Vagina (tissue), 2 donors: ENCODE measurements at regions not wholly inside any gene's neighbourhood (a gene's known extent, or its start where the extent isn't known, plus 50 kb on each side); places are given as distances from the start of the nearest gene placed in this dataset.

Experiments
- DNase-seq, 2 donors: peaks; one replicate each; pipeline ENCODE4 v3.0.0-alpha.2; 2017; ENCODE audit errors: extremely low spot score in 2 of 2
- H3K27ac ChIP-seq: fragments of 200-600 bp; sonication (generic); one replicate; pipeline ENCODE4 v1.5.1; 2019
- H3K27me3 ChIP-seq: fragments of 200-600 bp; sonication (generic); one replicate; pipeline ENCODE4 v1.5.1; 2019
- H3K36me3 ChIP-seq, 2 donors: fragments of 200-600 bp; sonication (generic); one replicate each; pipeline ENCODE4 v1.5.1; 2017 to 2019
- H3K4me1 ChIP-seq: fragments of 200-600 bp; sonication (generic); one replicate; pipeline ENCODE4 v1.5.1; 2019
- H3K4me3 ChIP-seq, 2 donors: fragments of 200-600 bp; sonication (generic); 1 replicate in 1 of 2; 2 replicates in 1 of 2; pipeline ENCODE4 v1.5.1; 2016 to 2019
- H3K9me3 ChIP-seq: fragments of 200-600 bp; sonication (generic); one replicate; pipeline ENCODE4 v1.5.1; 2019
- CTCF ChIP-seq, 3 experiments: fragments of 450-650 bp in 2 of 3; fragments of 200-600 bp in 1 of 3; sonication (generic) in 1 of 3; IDR thresholded peaks; one replicate each; pipeline ENCODE4 v1.5.1; 2017 to 2019; ENCODE audit warnings: antibody characterized with exemption in 3 of 3, mild to moderate bottlenecking in 2 of 3, moderate library complexity in 2 of 3
- POLR2A ChIP-seq, 2 donors: fragments of 450-650 bp; IDR thresholded peaks; one replicate each; pipeline ENCODE4 v1.6.1; 2017; ENCODE audit warnings: antibody characterized with exemption in 2 of 2, mild to moderate bottlenecking in 2 of 2, moderate library complexity in 2 of 2
- POLR2AphosphoS5 ChIP-seq, 2 donors: sonication (generic); formaldehyde crosslinking; IDR thresholded peaks; one replicate each; pipeline ENCODE4 v1.9.0; 2017; ENCODE audit warnings: antibody characterized with exemption in 2 of 2, mild to moderate bottlenecking in 2 of 2, low read depth in 1 of 2; ENCODE audit not compliant: insufficient read depth in 1 of 2
- intact Hi-C: fragments of 100-400 bp; cut with DNase I; formaldehyde crosslinking; loops from one replicate; pipeline ENCODE4 v1.15.1; 2023

- DNase-seq = no peak
- Histone ChIP-seq H3K4me3 (no peak overlapping the region), H3K4me1 (no peaks in the 10 kb centered on the region), H3K36me3 (no peaks in the 10 kb centered on the region), H3K9me3 (no peaks in the 10 kb centered on the region), H3K27ac (no peak overlapping the region), H3K27me3 (no peaks in the 10 kb centered on the region)
- TF ChIP-seq CTCF (IDR thresholded peaks at IDR 0.05) (no peak), POLR2A (IDR thresholded peaks at IDR 0.05) (no peak), POLR2AphosphoS5 (IDR thresholded peaks at IDR 0.05; ENCODE audit: insufficient read depth in 1 of 2, low read depth in 1 of 2) (no peak)
- intact Hi-C loops = no loop called here
Measured at GRCh38 chr5:6994097-6994496, 280.9 kb downstream of the TENT4A start.

- no peaks in the 10 kb centered on the region for H3K27me3 ChIP-seq
- no peak overlapping the region for H3K27ac ChIP-seq
- H3K36me3 ChIP-seq = no peaks in the 10 kb centered on the region
- no peaks in the 10 kb centered on the region for H3K4me1 ChIP-seq
- no peak for DNase-seq
- TF ChIP-seq CTCF (IDR thresholded peaks at IDR 0.05) = no peak
- no peak for TF ChIP-seq POLR2A (IDR thresholded peaks at IDR 0.05)
- TF ChIP-seq POLR2AphosphoS5 (IDR thresholded peaks at IDR 0.05; ENCODE audit: insufficient read depth in 1 of 2, low read depth in 1 of 2) = no peak
- H3K9me3 ChIP-seq = no peaks in the 10 kb centered on the region
- H3K4me3 ChIP-seq = no peak overlapping the region
- intact Hi-C loops = no loop called here
Measured at GRCh38 chr5:6995115-6995514, 281.9 kb downstream of the TENT4A start.

- H3K27ac ChIP-seq = no peak overlapping the region
- no peaks in the 10 kb centered on the region for H3K36me3 ChIP-seq
- intact Hi-C loops = no loop called here
- TF ChIP-seq CTCF (IDR thresholded peaks at IDR 0.05) (no peak), POLR2AphosphoS5 (IDR thresholded peaks at IDR 0.05; ENCODE audit: insufficient read depth in 1 of 2, low read depth in 1 of 2) (no peak), POLR2A (IDR thresholded peaks at IDR 0.05) (no peak)
- H3K4me3 ChIP-seq = no peak overlapping the region
- no peaks in the 10 kb centered on the region for H3K9me3 ChIP-seq
- no peaks in the 10 kb centered on the region for H3K27me3 ChIP-seq
- H3K4me1 ChIP-seq = no peaks in the 10 kb centered on the region
- no peak for DNase-seq
Measured at GRCh38 chr5:7000310-7000709, 287.1 kb downstream of the TENT4A start.

GRCh38 chr5:7010591-7010990, 297.4 kb downstream of the TENT4A start:
- Histone ChIP-seq H3K4me1 (no peaks in the 10 kb centered on the region), H3K4me3 (no peak overlapping the region), H3K27me3 (no peaks in the 10 kb centered on the region), H3K9me3 (no peaks in the 10 kb centered on the region), H3K36me3 (no peaks in the 10 kb centered on the region), H3K27ac (no peak overlapping the region)
- DNase-seq = no peak
- TF ChIP-seq CTCF (IDR thresholded peaks at IDR 0.05) (no peak), POLR2A (IDR thresholded peaks at IDR 0.05) (no peak), POLR2AphosphoS5 (IDR thresholded peaks at IDR 0.05; ENCODE audit: insufficient read depth in 1 of 2, low read depth in 1 of 2) (no peak)
- intact Hi-C loops = no loop called here

GRCh38 chr5:7012057-7012456, 298.8 kb downstream of the TENT4A start:
- TF ChIP-seq POLR2AphosphoS5 (IDR thresholded peaks at IDR 0.05; ENCODE audit: insufficient read depth in 1 of 2, low read depth in 1 of 2) (no peak), POLR2A (IDR thresholded peaks at IDR 0.05) (no peak), CTCF (IDR thresholded peaks at IDR 0.05) (no peak)
- Histone ChIP-seq H3K27me3 (no peaks in the 10 kb centered on the region), H3K9me3 (no peaks in the 10 kb centered on the region), H3K4me3 (no peak overlapping the region), H3K27ac (no peak overlapping the region), H3K36me3 (no peaks in the 10 kb centered on the region), H3K4me1 (no peaks in the 10 kb centered on the region)
- no peak for DNase-seq
- intact Hi-C loops = no loop called here
